K562 (cell line): ENCODE measurements at regions not wholly inside any gene's neighbourhood (a gene's known extent, or its start where the extent isn't known, plus 50 kb on each side); places are given as distances from the start of the nearest gene placed in this dataset.

Source experiments
- ATAC-seq: fragments of 200-7000 bp; cut with Tn5 transposase; 3 replicates; pipeline ENCODE4 v1.9.1; 2020; ENCODE audit warnings: moderate library complexity
- BruUV-seq: library from RNA; stranded (reverse); fragments of 400-500 nt; replicated peaks from 2 replicates; lab custom pipeline; 2021; lab: Mats Ljungman, UMichigan
- CTCF ChIA-PET: fragments of 300-600 bp; formaldehyde crosslinking; extraction: SDS; loops from one replicate; lab custom pipeline; 2021; ENCODE audit warnings: low intra/inter-chr PET ratio; lab: Yijun Ruan, JAX
- POLR2A ChIA-PET: fragments of 300-600, 350-650 bp; sonication (Branson Sonifier 250); formaldehyde crosslinking; extraction: SDS; loops from one replicate; lab custom pipeline; 2021; ENCODE audit warnings: antibody characterized with exemption, inconsistent platforms; lab: Yijun Ruan, JAX
- DNase-seq, 4 experiments: peaks; one replicate each; pipeline versions ENCODE4 v3.0.0 to v3.0.0-alpha.2; 2011 to 2018; ENCODE audit warnings: low spot score in 3 of 4, mixed read lengths in 3 of 4; ENCODE audit errors: extremely low read depth in 1 of 4
- FAIRE-seq: peaks from 2 replicates; lab custom pipeline; 2011; peaks lifted over from hg19 to GRCh38; lab: Jason Lieb, UNC
- H2AFZ ChIP-seq: 2 replicates; pipeline ENCODE4 v1.6.0; 2011; ENCODE audit warnings: low read depth, low read length, control low read depth, inconsistent platforms
- H3K27ac ChIP-seq: fragments of 200-600 bp; 3 replicates; pipeline ENCODE4 v1.8.0; 2011; ENCODE audit warnings: low read depth, mild to moderate bottlenecking, control low read depth, inconsistent platforms, low read length, moderate library complexity, mixed read lengths; ENCODE audit errors: extremely low read depth
- H3K27me3 ChIP-seq, 2 experiments: fragments of 300-600 bp in 1 of 2; 2 replicates in 1 of 2; 3 replicates in 1 of 2; pipeline versions ENCODE4 v1.6.0 to v1.8.0; 2011; ENCODE audit warnings: inconsistent platforms in 2 of 2, low read length in 2 of 2, mild to moderate bottlenecking in 1 of 2, mixed read lengths in 1 of 2, moderate library complexity in 1 of 2; ENCODE audit not compliant: control insufficient read depth in 2 of 2, insufficient read depth in 2 of 2
- H3K36me3 ChIP-seq: fragments of 300-600 bp; 3 replicates; pipeline ENCODE4 v1.8.0; 2011; ENCODE audit warnings: mild to moderate bottlenecking, low read length, inconsistent platforms; ENCODE audit not compliant: control insufficient read depth, insufficient read depth
- H3K4me1 ChIP-seq, 2 experiments: fragments of 200-600 bp in 1 of 2; replicated peaks in 1 of 2; 2 replicates in 1 of 2; 3 replicates in 1 of 2; pipeline versions ENCODE4 v1.5.1 to v1.8.0; 2011; ENCODE audit warnings: inconsistent platforms in 2 of 2, low read length in 2 of 2, mild to moderate bottlenecking in 1 of 2, mixed read lengths in 1 of 2, moderate library complexity in 1 of 2; ENCODE audit not compliant: control insufficient read depth in 2 of 2, insufficient read depth in 2 of 2
- H3K4me2 ChIP-seq: 2 replicates; pipeline ENCODE4 v1.6.1; 2011; ENCODE audit warnings: low read length, control low read depth, inconsistent platforms, mixed read lengths; ENCODE audit not compliant: insufficient read depth
- H3K4me3 ChIP-seq: fragments of 200-600 bp; sonication (generic), shearing (Covaris generic); 2 replicates; pipeline ENCODE4 v1.5.1; 2016; ENCODE audit warnings: control low read depth, inconsistent platforms
- H3K79me2 ChIP-seq: fragments of 200-600 bp; 3 replicates; pipeline ENCODE4 v1.8.0; 2011; ENCODE audit warnings: low read length, inconsistent platforms; ENCODE audit not compliant: control insufficient read depth, insufficient read depth
- H3K9ac ChIP-seq, 2 experiments: 2 replicates each; pipeline versions ENCODE4 v1.6.0 to v1.6.1; 2011; ENCODE audit warnings: low read depth in 2 of 2, low read length in 2 of 2, control low read depth in 1 of 2, inconsistent platforms in 1 of 2, mild to moderate bottlenecking in 1 of 2, mixed read lengths in 1 of 2; ENCODE audit not compliant: insufficient read depth in 1 of 2
- H3K9me1 ChIP-seq: one replicate; pipeline ENCODE4 v1.6.0; 2011; ENCODE audit warnings: inconsistent platforms, mild to moderate bottlenecking, low read length, moderate library complexity; ENCODE audit not compliant: control insufficient read depth, insufficient read depth
- H3K9me3 ChIP-seq: replicated peaks from 2 replicates; pipeline ENCODE4 v1.5.1; 2011; ENCODE audit warnings: low read depth, low read length, inconsistent platforms; ENCODE audit not compliant: control insufficient read depth, insufficient read depth
- H4K20me1 ChIP-seq: replicated peaks from 2 replicates; pipeline ENCODE4 v1.6.1; 2011; ENCODE audit warnings: low read length, inconsistent platforms, mixed read lengths; ENCODE audit not compliant: control insufficient read depth, insufficient read depth
- BRD4 ChIP-seq: fragments of 200-600 bp; sonication (generic); IDR thresholded peaks from 2 replicates; pipeline ENCODE4 v1.6.1; 2017; ENCODE audit warnings: inconsistent platforms
- CBFB ChIP-seq: sonication (generic); formaldehyde crosslinking; IDR thresholded peaks from 2 replicates; pipeline ENCODE4 v1.4.0; 2020; ENCODE audit warnings: mild to moderate bottlenecking, missing genetic modification reagents
- CCNT2 ChIP-seq: IDR thresholded peaks from 2 replicates; pipeline ENCODE4 v1.6.1; 2011; ENCODE audit warnings: borderline replicate concordance, low read depth, mild to moderate bottlenecking, moderate library complexity, mixed read lengths, low read length; ENCODE audit not compliant: insufficient read length; ENCODE audit errors: extremely low read depth
- ETS2 ChIP-seq: IDR thresholded peaks from 2 replicates; pipeline ENCODE4 v1.6.1; 2016; ENCODE audit warnings: borderline replicate concordance, missing genetic modification characterization, mild to moderate bottlenecking, moderate library complexity, missing compliant biosample characterization; ENCODE audit not compliant: poor library complexity, severe bottlenecking
- MECOM ChIP-seq: fragments of 250-450 bp; sonication (Bioruptor Pico); IDR thresholded peaks from 2 replicates; pipeline ENCODE4 v1.8.0; 2022; ENCODE audit warnings: inconsistent platforms
- MTA2 ChIP-seq: fragments of 450-650 bp; IDR thresholded peaks from 2 replicates; pipeline ENCODE4 v1.6.1; 2016; ENCODE audit warnings: low read depth
- SIRT6 ChIP-seq: IDR thresholded peaks from one replicate; pipeline ENCODE4 v1.6.1; 2012; ENCODE audit warnings: low read depth, mild to moderate bottlenecking, control low read depth, inconsistent platforms, low read length, moderate library complexity
- SRSF3 ChIP-seq: fragments of 200-400 bp; formaldehyde crosslinking; IDR thresholded peaks from 2 replicates; pipeline ENCODE4 v1.6.1; 2016; ENCODE audit warnings: mild to moderate bottlenecking, low read length, moderate library complexity; ENCODE audit not compliant: insufficient read depth
- ZFP91 ChIP-seq: sonication (generic); formaldehyde crosslinking; IDR thresholded peaks from 2 replicates; pipeline ENCODE4 v1.8.0; 2022; ENCODE audit warnings: mild to moderate bottlenecking, missing genetic modification reagents
- WGBS: fragments of 100-300 bp; shearing (Covaris generic); methylation state at CpG from one replicate; pipeline ENCODE4 v1.1.6; 2016; ENCODE audit warnings: low coverage, mixed read lengths; ENCODE audit not compliant: insufficient coverage; ENCODE audit errors: missing lambda C conversion rate; 5-methylcytosine and 5-hydroxymethylcytosine counted together
- in situ Hi-C: fragments of 300-500 bp; cut with MboI; formaldehyde crosslinking; loops from 4 replicates; pipeline ENCODE4 v1.15.0; 2018; ENCODE audit warnings: inconsistent platforms, mixed read lengths
- intact Hi-C: fragments of 100-400 bp; cut with micrococcal nuclease; formaldehyde crosslinking; loops from 2 replicates; pipeline ENCODE4 v1.14.2; 2022
- TF ChIP-seq, protein P1 (sequence below), 2 experiments: fragments of 450-650 bp; IDR thresholded peaks; 2 replicates each; pipeline ENCODE4 v1.6.1; 2016

DNA sequence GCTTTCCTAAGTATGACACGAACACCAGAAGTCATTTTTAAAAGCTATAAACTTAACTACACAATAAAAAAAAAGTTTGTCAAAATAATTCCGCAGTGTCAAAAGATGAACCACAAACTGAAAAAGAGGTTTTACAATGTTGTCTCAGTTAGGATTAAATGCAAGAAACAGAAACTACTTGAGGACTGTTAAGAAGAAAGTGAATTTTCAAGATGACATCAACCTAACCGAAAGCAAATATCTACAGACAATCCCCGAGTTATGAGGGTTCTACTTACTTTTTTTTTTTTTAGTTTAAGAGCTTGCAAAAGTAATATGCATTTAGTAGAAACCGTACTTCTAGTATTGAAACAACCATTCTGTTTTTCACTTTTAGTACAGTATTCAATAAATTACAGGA, 62.3 kb downstream of the TFPI2 start:
- CTCF ChIA-PET: no interaction called here
- no peak for DNase-seq
- Histone ChIP-seq H3K4me3 (no peak overlapping the region), H3K27me3 (no peaks in the 10 kb centered on the region; a peak in 1 of 5 replicates), H3K36me3 (no peaks in the 10 kb centered on the region), H3K4me2 (no peak overlapping the region), H3K79me2 (no peaks in the 10 kb centered on the region), H3K4me1 (no peaks in the 10 kb centered on the region), H3K9me1 (no peaks in the 10 kb centered on the region), H3K9me3 (no peaks in the 10 kb centered on the region), H3K27ac (no peak overlapping the region), H3K9ac (no peak overlapping the region), H4K20me1 (no peaks in the 10 kb centered on the region), H2AFZ (no peak overlapping the region)
- no peak for TF ChIP-seq CCNT2
- no peak for TF ChIP-seq BRD4
- TF ChIP-seq MECOM: no peak
- TF ChIP-seq MTA2: no peak
- intact Hi-C loops (no loop called here), in situ Hi-C loops (no loop called here)
- WGBS: 1% methylated on average over 5 of the region's 5 CpGs
- POLR2A ChIA-PET: no interaction called here
- ATAC-seq: no peak
- FAIRE-seq: no peak
- BruUV-seq: no TSS peak

GRCh38 chr7:93823621-93824020, 66.9 kb downstream of the TFPI2 start:
- Histone ChIP-seq H3K4me1 (no peaks in the 10 kb centered on the region), H3K27ac (no peak overlapping the region), H3K36me3 (no peaks in the 10 kb centered on the region), H3K27me3 (no peaks in the 10 kb centered on the region), H2AFZ (no peak overlapping the region), H4K20me1 (no peaks in the 10 kb centered on the region), H3K4me3 (no peak overlapping the region), H3K4me2 (no peak overlapping the region), H3K9me1 (no peaks in the 10 kb centered on the region), H3K79me2 (no peaks in the 10 kb centered on the region), H3K9ac (no peak overlapping the region), H3K9me3 (no peaks in the 10 kb centered on the region)
- ATAC-seq: no peak
- FAIRE-seq: no peak
- no TSS peak for BruUV-seq
- ChIA-PET CTCF (no interaction called here), POLR2A (no interaction called here)
- TF ChIP-seq SIRT6: no peak
- TF ChIP-seq ZFP91 (CRISPR knock-in tag): no peak
- no peak for TF ChIP-seq CBFB
- TF ChIP-seq SRSF3: no peak
- TF ChIP-seq, protein P1, sequence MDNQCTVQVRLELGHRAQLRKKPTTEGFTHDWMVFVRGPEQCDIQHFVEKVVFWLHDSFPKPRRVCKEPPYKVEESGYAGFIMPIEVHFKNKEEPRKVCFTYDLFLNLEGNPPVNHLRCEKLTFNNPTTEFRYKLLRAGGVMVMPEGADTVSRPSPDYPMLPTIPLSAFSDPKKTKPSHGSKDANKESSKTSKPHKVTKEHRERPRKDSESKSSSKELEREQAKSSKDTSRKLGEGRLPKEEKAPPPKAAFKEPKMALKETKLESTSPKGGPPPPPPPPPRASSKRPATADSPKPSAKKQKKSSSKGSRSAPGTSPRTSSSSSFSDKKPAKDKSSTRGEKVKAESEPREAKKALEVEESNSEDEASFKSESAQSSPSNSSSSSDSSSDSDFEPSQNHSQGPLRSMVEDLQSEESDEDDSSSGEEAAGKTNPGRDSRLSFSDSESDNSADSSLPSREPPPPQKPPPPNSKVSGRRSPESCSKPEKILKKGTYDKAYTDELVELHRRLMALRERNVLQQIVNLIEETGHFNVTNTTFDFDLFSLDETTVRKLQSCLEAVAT (IDR thresholded peaks at IDR 0.05): no peak
- TF ChIP-seq ETS2: no peak
- in situ Hi-C loops: no loop called here
- no peak for DNase-seq
- 0% methylated on average over 1 of the region's 1 CpG for WGBS
- intact Hi-C loops: no loop called here
